Astrocyte (in vitro differentiated cells and primary cell): ENCODE measurements at regions not wholly inside any gene's neighbourhood (a gene's known extent, or its start where the extent isn't known, plus 50 kb on each side); places are given as distances from the start of the nearest gene placed in this dataset.
A peak's percentile ranks its signal among the peaks of the same experiment; 100 is the strongest.

Experiments used
- DNase-seq: peaks from one replicate; pipeline ENCODE4 v3.0.0-alpha.2; 2010; ENCODE audit warnings: low read depth
- FAIRE-seq: peaks from 2 replicates; lab custom pipeline; 2011; peaks lifted over from hg19 to GRCh38; lab: Jason Lieb, UNC
- H2AFZ ChIP-seq: 2 replicates; pipeline ENCODE4 v1.6.0; 2012; ENCODE audit warnings: low read depth, low read length, inconsistent platforms
- H3K27ac ChIP-seq: 2 replicates; pipeline ENCODE4 v1.5.1; 2011; ENCODE audit warnings: low read depth, low read length, inconsistent platforms
- H3K27me3 ChIP-seq: 2 replicates; pipeline ENCODE4 v1.6.0; 2011; ENCODE audit warnings: low read length, inconsistent platforms; ENCODE audit not compliant: insufficient read depth
- H3K36me3 ChIP-seq: 2 replicates; pipeline ENCODE4 v1.5.1; 2011; ENCODE audit warnings: low read length, inconsistent platforms; ENCODE audit not compliant: insufficient read depth
- H3K4me1 ChIP-seq: 2 replicates; pipeline ENCODE4 v1.5.1; 2011; ENCODE audit warnings: low read length, inconsistent platforms; ENCODE audit not compliant: insufficient read depth
- H3K4me2 ChIP-seq: 2 replicates; pipeline ENCODE4 v1.6.0; 2012; ENCODE audit warnings: low read length, inconsistent platforms
- H3K4me3 ChIP-seq: 2 replicates; pipeline ENCODE4 v1.5.1; 2011; ENCODE audit warnings: low read depth, mild to moderate bottlenecking, low read length, inconsistent platforms; ENCODE audit not compliant: insufficient read depth
- H3K79me2 ChIP-seq: 2 replicates; pipeline ENCODE4 v1.6.0; 2012; ENCODE audit warnings: mild to moderate bottlenecking, low read length, inconsistent platforms; ENCODE audit not compliant: insufficient read depth
- H3K9ac ChIP-seq: 2 replicates; pipeline ENCODE4 v1.6.0; 2012; ENCODE audit warnings: mild to moderate bottlenecking, low read length, inconsistent platforms
- H3K9me3 ChIP-seq: 2 replicates; pipeline ENCODE4 v1.5.1; 2012; ENCODE audit warnings: low read depth, mild to moderate bottlenecking, low read length, inconsistent platforms; ENCODE audit not compliant: insufficient read depth
- H4K20me1 ChIP-seq: 2 replicates; pipeline ENCODE4 v1.6.0; 2012; ENCODE audit warnings: low read length, inconsistent platforms; ENCODE audit not compliant: insufficient read depth
- H3K27ac Mint-ChIP-seq: one replicate; pipeline ENCODE4 v1.8.0; 2021; ENCODE audit warnings: mild to moderate bottlenecking, mixed read lengths; ENCODE audit not compliant: unreplicated experiment
- H3K27me3 Mint-ChIP-seq: one replicate; pipeline ENCODE4 v1.8.0; 2021; ENCODE audit warnings: low read depth, mixed read lengths; ENCODE audit not compliant: unreplicated experiment
- H3K36me3 Mint-ChIP-seq: one replicate; pipeline ENCODE4 v1.8.0; 2021; ENCODE audit warnings: low read depth, mixed read lengths; ENCODE audit not compliant: unreplicated experiment
- H3K4me1 Mint-ChIP-seq: one replicate; pipeline ENCODE4 v1.8.0; 2021; ENCODE audit warnings: low read depth, mixed read lengths; ENCODE audit not compliant: unreplicated experiment
- H3K4me3 Mint-ChIP-seq: one replicate; pipeline ENCODE4 v1.8.0; 2021; ENCODE audit warnings: mild to moderate bottlenecking, moderate library complexity, mixed read lengths; ENCODE audit not compliant: unreplicated experiment
- H3K9me3 Mint-ChIP-seq: one replicate; pipeline ENCODE4 v1.8.0; 2021; ENCODE audit warnings: mild to moderate bottlenecking, mixed read lengths; ENCODE audit not compliant: unreplicated experiment
- CTCF ChIP-seq: IDR thresholded peaks from 2 replicates; pipeline ENCODE4 v1.5.1; 2011; ENCODE audit warnings: low read depth, mild to moderate bottlenecking, inconsistent platforms, low read length, moderate library complexity; ENCODE audit not compliant: insufficient read depth
- EZH2 ChIP-seq: IDR thresholded peaks from 2 replicates; pipeline ENCODE4 v1.6.1; 2012; ENCODE audit warnings: mild to moderate bottlenecking, low read length, inconsistent platforms; ENCODE audit not compliant: insufficient read depth

GRCh38 chr4:23033796-23034195 lies 341.1 kb downstream of the GBA3 start:
- peak overlapping the region; percentile 93 for H3K27ac Mint-ChIP-seq
- H3K36me3 Mint-ChIP-seq, result no peaks in the 10 kb centered on the region
- no peaks in the 10 kb centered on the region for H3K27me3 Mint-ChIP-seq
- DNase-seq, result peak; percentile 89
- Histone ChIP-seq H3K79me2 (no peaks in the 10 kb centered on the region), H3K9me3 (peaks cover 2% of the 10 kb centered on the region), H3K27me3 (no peaks in the 10 kb centered on the region), H3K4me3 (no peak overlapping the region), H2AFZ (no peak overlapping the region), H4K20me1 (no peaks in the 10 kb centered on the region), H3K27ac (peak overlapping the region; percentile 44), H3K36me3 (no peaks in the 10 kb centered on the region), H3K9ac (no peak overlapping the region), H3K4me2 (no peak overlapping the region), H3K4me1 (peaks cover 2% of the 10 kb centered on the region)
- FAIRE-seq, result no peak
- no peak for TF ChIP-seq CTCF
- TF ChIP-seq EZH2, result no peak
- H3K4me3 Mint-ChIP-seq, result no peak overlapping the region
- peaks cover 6% of the 10 kb centered on the region for H3K4me1 Mint-ChIP-seq
- peaks cover 3% of the 10 kb centered on the region for H3K9me3 Mint-ChIP-seq

GRCh38 chr4:23028875-23029274 lies 336.1 kb downstream of the GBA3 start:
- no peaks in the 10 kb centered on the region for H3K79me2 ChIP-seq
- Mint-ChIP-seq H3K27me3 (no peaks in the 10 kb centered on the region), H3K27ac (no peak overlapping the region), H3K4me1 (peaks cover 3% of the 10 kb centered on the region), H3K9me3 (no peaks in the 10 kb centered on the region), H3K4me3 (no peak overlapping the region), H3K36me3 (no peaks in the 10 kb centered on the region)
- no peak overlapping the region for H2AFZ ChIP-seq
- H3K9ac ChIP-seq, result no peak overlapping the region
- peaks cover 2% of the 10 kb centered on the region for H3K4me1 ChIP-seq
- H3K27ac ChIP-seq, result no peak overlapping the region
- H3K9me3 ChIP-seq, result no peaks in the 10 kb centered on the region
- no peaks in the 10 kb centered on the region for H3K36me3 ChIP-seq
- H4K20me1 ChIP-seq, result no peaks in the 10 kb centered on the region
- H3K27me3 ChIP-seq, result no peaks in the 10 kb centered on the region
- DNase-seq, result no peak
- FAIRE-seq, result no peak
- TF ChIP-seq EZH2, result no peak
- TF ChIP-seq CTCF, result no peak
- H3K4me3 ChIP-seq, result no peak overlapping the region
- no peak overlapping the region for H3K4me2 ChIP-seq

- Histone ChIP-seq H3K36me3 (no peaks in the 10 kb centered on the region), H3K4me2 (no peak overlapping the region), H3K27ac (no peak overlapping the region), H3K9me3 (no peaks in the 10 kb centered on the region), H2AFZ (no peak overlapping the region), H3K27me3 (no peaks in the 10 kb centered on the region), H4K20me1 (no peaks in the 10 kb centered on the region), H3K4me1 (no peaks in the 10 kb centered on the region), H3K4me3 (no peak overlapping the region), H3K9ac (no peak overlapping the region), H3K79me2 (no peaks in the 10 kb centered on the region)
- DNase-seq (no peak), FAIRE-seq (no peak)
- peaks cover 31% of the 10 kb centered on the region for H3K4me1 Mint-ChIP-seq
- no peaks in the 10 kb centered on the region for H3K27me3 Mint-ChIP-seq
- no peak for TF ChIP-seq EZH2
- no peak for TF ChIP-seq CTCF
- no peaks in the 10 kb centered on the region for H3K9me3 Mint-ChIP-seq
- H3K4me3 Mint-ChIP-seq, result no peak overlapping the region
- no peaks in the 10 kb centered on the region for H3K36me3 Mint-ChIP-seq
- H3K27ac Mint-ChIP-seq, result peak overlapping the region; percentile 91
These were observed 330.9 kb downstream of the GBA3 start for GRCh38 chr4:23023666-23024065.
